ENCODE measurements at regions not wholly inside any gene's neighbourhood (a gene's known extent, or its start where the extent isn't known, plus 50 kb on each side); places are given as distances from the start of the nearest gene placed in this dataset.

GRCh38 chr11:28628412-28628811 lies 520.2 kb downstream of the METTL15 start:
- Mint-ChIP-seq H3K27me3 (no peaks in the 10 kb centered on the region), H3K27ac (no peak overlapping the region), H3K4me3 (no peak overlapping the region), H3K36me3 (ENCODE audit: low read depth) (no peaks in the 10 kb centered on the region), H3K4me1 (ENCODE audit: low read depth) (no peaks in the 10 kb centered on the region), H3K9me3 (no peaks in the 10 kb centered on the region)
- ChIA-PET CTCF (no interaction called here), POLR2A (no interaction called here)
- DNase-seq (no peak), ATAC-seq (no peak)
- intact Hi-C loops (cut with micrococcal nuclease): no loop called here
- TF ChIP-seq CTCF (IDR thresholded peaks at IDR 0.05): no peak

GRCh38 chr11:28627690-28628255 lies 519.6 kb downstream of the METTL15 start:
- POLR2A ChIA-PET: no interaction called here
- H3K36me3 Mint-ChIP-seq (ENCODE audit: low read depth): no peaks in the 10 kb centered on the region

GRCh38 chr11:28625532-28625931 lies 517.3 kb downstream of the METTL15 start:
- no peaks in the 10 kb centered on the region for H3K4me1 Mint-ChIP-seq (ENCODE audit: low read depth)
- H3K27me3 Mint-ChIP-seq: no peaks in the 10 kb centered on the region
- no peak overlapping the region for H3K27ac Mint-ChIP-seq
- intact Hi-C loops (cut with micrococcal nuclease): no loop called here
- DNase-seq (no peak), ATAC-seq (no peak)
- CTCF ChIA-PET: no interaction called here
- no peaks in the 10 kb centered on the region for H3K9me3 Mint-ChIP-seq
- no peaks in the 10 kb centered on the region for H3K36me3 Mint-ChIP-seq (ENCODE audit: low read depth)
- no peak overlapping the region for H3K4me3 Mint-ChIP-seq
- POLR2A ChIA-PET: no interaction called here
- no peak for TF ChIP-seq CTCF (IDR thresholded peaks at IDR 0.05)

More at GRCh38 chr11:28627690-28628255, 519.6 kb downstream of the METTL15 start:
- no peak for TF ChIP-seq CTCF (IDR thresholded peaks at IDR 0.05)
- no peaks in the 10 kb centered on the region for H3K4me1 Mint-ChIP-seq (ENCODE audit: low read depth)
- H3K9me3 Mint-ChIP-seq: no peaks in the 10 kb centered on the region
- no peaks in the 10 kb centered on the region for H3K27me3 Mint-ChIP-seq
- intact Hi-C loops (cut with micrococcal nuclease): no loop called here
- ATAC-seq: no peak
- CTCF ChIA-PET: no interaction called here
- no peak for DNase-seq
- H3K4me3 Mint-ChIP-seq: no peak overlapping the region
- H3K27ac Mint-ChIP-seq: no peak overlapping the region

- DNase-seq: no peak
- H3K27me3 Mint-ChIP-seq: no peaks in the 10 kb centered on the region
Measured at GRCh38 chr11:28621753-28622152, 513.6 kb downstream of the METTL15 start.

More at GRCh38 chr11:28621753-28622152, 513.6 kb downstream of the METTL15 start:
- TF ChIP-seq CTCF (IDR thresholded peaks at IDR 0.05): no peak
- ChIA-PET CTCF (no interaction called here), POLR2A (no interaction called here)
- ATAC-seq: no peak
- intact Hi-C loops (cut with micrococcal nuclease): no loop called here
- no peaks in the 10 kb centered on the region for H3K36me3 Mint-ChIP-seq (ENCODE audit: low read depth)
- no peaks in the 10 kb centered on the region for H3K9me3 Mint-ChIP-seq
- no peak overlapping the region for H3K4me3 Mint-ChIP-seq
- H3K27ac Mint-ChIP-seq: no peak overlapping the region
- no peaks in the 10 kb centered on the region for H3K4me1 Mint-ChIP-seq (ENCODE audit: low read depth)

Data from activated CD8-positive, alpha-beta T cell treated with anti-CD3 and anti-CD28 coated beads for 36 hours (primary cell).